Smooth muscle cell (in vitro differentiated cells): ENCODE measurements at regions not wholly inside any gene's neighbourhood (a gene's known extent, or its start where the extent isn't known, plus 50 kb on each side); places are given as distances from the start of the nearest gene placed in this dataset.

Experiments
- DNase-seq: peaks from one replicate; lab custom pipeline; 2025; ENCODE audit not compliant: unreplicated experiment; lab: John Stamatoyannopoulos, UW
- H2AFZ ChIP-seq: fragments of 200-600 bp; sonication (generic); 2 replicates; pipeline ENCODE4 v1.6.0; 2016; ENCODE audit warnings: antibody characterized with exemption, low read depth, mild to moderate bottlenecking
- H3F3A ChIP-seq: fragments of 200-600 bp; sonication (generic); 2 replicates; pipeline ENCODE4 v1.6.0; 2017; ENCODE audit warnings: antibody characterized with exemption, low read depth
- H3K27ac ChIP-seq: fragments of 200-600 bp; sonication (generic); 2 replicates; pipeline ENCODE4 v1.5.1; 2016; ENCODE audit warnings: low read depth, mild to moderate bottlenecking
- H3K27me3 ChIP-seq: fragments of 200-600 bp; sonication (generic); 2 replicates; pipeline ENCODE4 v1.6.1; 2016; ENCODE audit warnings: low read depth, mild to moderate bottlenecking
- H3K36me3 ChIP-seq: fragments of 200-600 bp; sonication (generic); 2 replicates; pipeline ENCODE4 v1.5.1; 2016; ENCODE audit warnings: low read depth
- H3K4me1 ChIP-seq: fragments of 200-600 bp; sonication (generic); 2 replicates; pipeline ENCODE4 v1.5.1; 2016; ENCODE audit warnings: low read depth
- H3K4me2 ChIP-seq: fragments of 200-600 bp; sonication (generic); 2 replicates; pipeline ENCODE4 v1.6.0; 2016; ENCODE audit warnings: mild to moderate bottlenecking
- H3K4me3 ChIP-seq: fragments of 200-600 bp; sonication (generic); 2 replicates; pipeline ENCODE4 v1.5.1; 2016; ENCODE audit warnings: mild to moderate bottlenecking
- H3K79me2 ChIP-seq: fragments of 200-600 bp; sonication (generic); 2 replicates; pipeline ENCODE4 v1.6.0; 2016; ENCODE audit warnings: low read depth, mild to moderate bottlenecking
- H3K9ac ChIP-seq: fragments of 200-600 bp; sonication (generic); 2 replicates; pipeline ENCODE4 v1.6.0; 2016; ENCODE audit warnings: low read depth
- H3K9me3 ChIP-seq: fragments of 200-600 bp; sonication (generic); replicated peaks from 2 replicates; pipeline ENCODE4 v1.5.1; 2016; ENCODE audit warnings: low read depth
- H4K20me1 ChIP-seq: fragments of 200-600 bp; sonication (generic); 2 replicates; pipeline ENCODE4 v1.6.0; 2016; ENCODE audit warnings: low read depth
- WGBS: methylation state at CpG from one replicate; pipeline ENCODE4 v1.1.7; 2016; ENCODE audit warnings: low lambda C conversion rate; 5-methylcytosine and 5-hydroxymethylcytosine counted together
- TF ChIP-seq, protein P1 (sequence below): fragments of 200-600 bp; sonication (generic); IDR thresholded peaks from 2 replicates; pipeline ENCODE4 v1.5.1; 2017; ENCODE audit warnings: borderline replicate concordance, mild to moderate bottlenecking, antibody characterized with exemption; ENCODE audit not compliant: insufficient read depth, poor library complexity, severe bottlenecking

GRCh38 chr18:76553715-76554546 is 58.9 kb upstream of the ZNF516 start:
- Histone ChIP-seq H2AFZ (peak overlapping the region; percentile 27), H3K9ac (no peak overlapping the region), H3K36me3 (no peaks in the 10 kb centered on the region), H3F3A (peaks cover 4% of the 10 kb centered on the region), H3K27ac (no peak overlapping the region), H3K4me3 (no peak overlapping the region), H3K9me3 (no peaks in the 10 kb centered on the region), H3K4me2 (peak overlapping the region; percentile 36), H4K20me1 (no peaks in the 10 kb centered on the region), H3K4me1 (peaks cover 6% of the 10 kb centered on the region), H3K79me2 (no peaks in the 10 kb centered on the region), H3K27me3 (no peaks in the 10 kb centered on the region)
- TF ChIP-seq, protein P1, sequence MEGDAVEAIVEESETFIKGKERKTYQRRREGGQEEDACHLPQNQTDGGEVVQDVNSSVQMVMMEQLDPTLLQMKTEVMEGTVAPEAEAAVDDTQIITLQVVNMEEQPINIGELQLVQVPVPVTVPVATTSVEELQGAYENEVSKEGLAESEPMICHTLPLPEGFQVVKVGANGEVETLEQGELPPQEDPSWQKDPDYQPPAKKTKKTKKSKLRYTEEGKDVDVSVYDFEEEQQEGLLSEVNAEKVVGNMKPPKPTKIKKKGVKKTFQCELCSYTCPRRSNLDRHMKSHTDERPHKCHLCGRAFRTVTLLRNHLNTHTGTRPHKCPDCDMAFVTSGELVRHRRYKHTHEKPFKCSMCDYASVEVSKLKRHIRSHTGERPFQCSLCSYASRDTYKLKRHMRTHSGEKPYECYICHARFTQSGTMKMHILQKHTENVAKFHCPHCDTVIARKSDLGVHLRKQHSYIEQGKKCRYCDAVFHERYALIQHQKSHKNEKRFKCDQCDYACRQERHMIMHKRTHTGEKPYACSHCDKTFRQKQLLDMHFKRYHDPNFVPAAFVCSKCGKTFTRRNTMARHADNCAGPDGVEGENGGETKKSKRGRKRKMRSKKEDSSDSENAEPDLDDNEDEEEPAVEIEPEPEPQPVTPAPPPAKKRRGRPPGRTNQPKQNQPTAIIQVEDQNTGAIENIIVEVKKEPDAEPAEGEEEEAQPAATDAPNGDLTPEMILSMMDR = no peak
- WGBS = 41% methylated on average over 5 of the region's 5 CpGs
- no peak for DNase-seq

DNA sequence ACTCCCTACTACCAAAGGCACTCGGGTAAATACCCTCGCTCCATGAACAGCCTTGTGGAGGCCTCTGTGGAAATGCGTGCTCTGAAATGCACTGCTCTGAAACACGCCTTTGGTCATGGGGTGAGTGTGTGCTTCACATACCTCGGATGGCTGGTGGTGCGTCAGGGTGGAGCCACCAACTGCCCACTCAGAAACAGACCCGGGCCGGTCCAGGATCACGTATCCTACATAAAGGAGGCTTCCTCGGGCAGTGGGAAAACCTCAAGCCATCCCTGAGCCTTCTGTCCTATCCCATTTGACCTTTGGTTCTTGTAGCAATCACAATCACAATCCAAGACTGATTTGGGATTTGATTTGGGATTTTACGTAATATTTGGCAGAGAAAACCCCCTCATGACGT is 53.5 kb upstream of the ZNF516 start:
- TF ChIP-seq, protein P1 = no peak
- WGBS = 97% methylated on average over 12 of the region's 12 CpGs
- Histone ChIP-seq H4K20me1 (no peaks in the 10 kb centered on the region), H3F3A (no peaks in the 10 kb centered on the region), H3K27ac (no peak overlapping the region), H2AFZ (no peak overlapping the region), H3K4me1 (peaks cover 8% of the 10 kb centered on the region), H3K79me2 (no peaks in the 10 kb centered on the region), H3K27me3 (no peaks in the 10 kb centered on the region), H3K9ac (no peak overlapping the region), H3K4me2 (no peak overlapping the region), H3K9me3 (no peaks in the 10 kb centered on the region), H3K36me3 (no peaks in the 10 kb centered on the region), H3K4me3 (no peak overlapping the region)
- no peak for DNase-seq

GRCh38 chr18:76547296-76547695 is 52.3 kb upstream of the ZNF516 start:
- 95% methylated on average over 11 of the region's 11 CpGs for WGBS
- Histone ChIP-seq H4K20me1 (no peaks in the 10 kb centered on the region), H3K4me3 (no peak overlapping the region), H3K4me1 (peaks cover 8% of the 10 kb centered on the region), H3K36me3 (no peaks in the 10 kb centered on the region), H3K79me2 (no peaks in the 10 kb centered on the region), H3K9me3 (no peaks in the 10 kb centered on the region), H3F3A (no peaks in the 10 kb centered on the region), H3K27ac (no peak overlapping the region), H3K4me2 (no peak overlapping the region), H3K27me3 (no peaks in the 10 kb centered on the region), H3K9ac (no peak overlapping the region), H2AFZ (no peak overlapping the region)
- no peak for DNase-seq
- TF ChIP-seq, protein P1 = no peak

DNA sequence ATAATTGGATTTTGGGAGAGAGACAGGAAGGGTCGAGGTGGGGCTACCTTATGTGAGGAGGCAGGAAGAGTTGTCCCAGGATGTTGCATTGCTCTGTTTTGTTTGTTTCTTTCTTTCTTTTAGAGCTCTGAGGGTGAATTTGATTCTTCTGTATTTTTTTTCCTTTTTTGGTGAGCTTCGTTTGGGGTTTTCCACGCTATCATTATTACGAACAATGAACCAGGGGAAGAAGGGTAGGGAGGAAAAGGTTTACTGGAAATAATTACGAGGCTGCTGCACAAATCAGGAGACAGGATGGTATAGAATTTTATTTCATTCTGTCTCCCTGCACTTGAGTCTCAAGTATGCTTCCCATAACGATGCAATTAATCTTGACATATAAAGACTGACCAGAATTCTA is 51.4 kb upstream of the ZNF516 start:
- Histone ChIP-seq H3K36me3 (no peaks in the 10 kb centered on the region), H4K20me1 (no peaks in the 10 kb centered on the region), H3K4me1 (peaks cover 8% of the 10 kb centered on the region), H3K9ac (no peak overlapping the region), H3F3A (no peaks in the 10 kb centered on the region), H3K4me3 (no peak overlapping the region), H2AFZ (no peak overlapping the region), H3K27me3 (no peaks in the 10 kb centered on the region), H3K79me2 (no peaks in the 10 kb centered on the region), H3K27ac (no peak overlapping the region), H3K9me3 (no peaks in the 10 kb centered on the region), H3K4me2 (no peak overlapping the region)
- DNase-seq = no peak
- WGBS = 77% methylated on average over 6 of the region's 6 CpGs
- TF ChIP-seq, protein P1 = no peak
